BLaER1 treated with 17β-estradiol and CSF1 and Interleukin-3, amounts not matched to agents 10 nM and 100 nM (cell line): ENCODE measurements at regions not wholly inside any gene's neighbourhood (a gene's known extent, or its start where the extent isn't known, plus 50 kb on each side); places are given as distances from the start of the nearest gene placed in this dataset.

Source experiments
- H3K27ac ChIP-seq, 11 experiments: shearing (Covaris generic); formaldehyde crosslinking; 2 replicates each; pipeline ENCODE4 v1.8.1; 2022
- H3K27me3 ChIP-seq, 11 experiments: shearing (Covaris generic); formaldehyde crosslinking; 2 replicates each; pipeline ENCODE4 v1.8.1; 2022
- H3K36me3 ChIP-seq, 11 experiments: shearing (Covaris generic); formaldehyde crosslinking; 2 replicates each; pipeline ENCODE4 v1.8.1; 2022
- H3K4me1 ChIP-seq, 10 experiments: shearing (Covaris generic); formaldehyde crosslinking; 2 replicates each; pipeline ENCODE4 v1.8.1; 2022
- H3K4me2 ChIP-seq, 11 experiments: shearing (Covaris generic); formaldehyde crosslinking; 2 replicates each; pipeline ENCODE4 v1.8.1; 2022
- H3K4me3 ChIP-seq, 10 experiments: shearing (Covaris generic); formaldehyde crosslinking; 2 replicates each; pipeline ENCODE4 v1.8.1; 2022
- H3K9ac ChIP-seq, 11 experiments: shearing (Covaris generic); formaldehyde crosslinking; 2 replicates each; pipeline ENCODE4 v1.8.1; 2022
- H3K9me3 ChIP-seq, 11 experiments: shearing (Covaris generic); formaldehyde crosslinking; replicated peaks in 1 of 11; 2 replicates each; pipeline ENCODE4 v1.8.1; 2022
- H4K20me1 ChIP-seq, 11 experiments: shearing (Covaris generic); formaldehyde crosslinking; 2 replicates each; pipeline ENCODE4 v1.8.1; 2022
- Cebpa-rat ChIP-seq, 11 experiments: shearing (Covaris generic); IDR thresholded peaks; 2 replicates each; pipeline ENCODE4 v1.8.1; 2022

GRCh38 chr14:94926176-94926575, 156.3 kb upstream of the GSC start:
- Histone ChIP-seq H3K4me1 (peaks cover 0 to 9% (median 0%) of the 10 kb centered on the region in 10 experiments; a peak in 6 of 20 replicates), H3K27me3 (no peaks in the 10 kb centered on the region), H3K9ac (no peak overlapping the region), H3K27ac (no peak overlapping the region), H3K9me3 (no peaks in the 10 kb centered on the region; a peak in 1 of 22 replicates), H4K20me1 (no peaks in the 10 kb centered on the region), H3K4me2 (no peak overlapping the region), H3K4me3 (no peak overlapping the region), H3K36me3 (no peaks in the 10 kb centered on the region)
- no peak for TF ChIP-seq Cebpa-rat (IDR thresholded peaks at IDR 0.05)

- TF ChIP-seq Cebpa-rat (IDR thresholded peaks at IDR 0.05) = no peak
- peaks cover 0 to 5% (median 0%) of the 10 kb centered on the region in 10 experiments; a peak in 6 of 20 replicates for H3K4me1 ChIP-seq
- H3K4me2 ChIP-seq = no peak overlapping the region
- no peak overlapping the region for H3K4me3 ChIP-seq
- H3K36me3 ChIP-seq = no peaks in the 10 kb centered on the region
- no peak overlapping the region for H3K27ac ChIP-seq
- H4K20me1 ChIP-seq = no peaks in the 10 kb centered on the region
- H3K27me3 ChIP-seq = no peaks in the 10 kb centered on the region
- H3K9me3 ChIP-seq = no peaks in the 10 kb centered on the region; a peak in 1 of 22 replicates
- no peak overlapping the region for H3K9ac ChIP-seq
These were observed 155.7 kb upstream of the GSC start for GRCh38 chr14:94925416-94926173.

DNA sequence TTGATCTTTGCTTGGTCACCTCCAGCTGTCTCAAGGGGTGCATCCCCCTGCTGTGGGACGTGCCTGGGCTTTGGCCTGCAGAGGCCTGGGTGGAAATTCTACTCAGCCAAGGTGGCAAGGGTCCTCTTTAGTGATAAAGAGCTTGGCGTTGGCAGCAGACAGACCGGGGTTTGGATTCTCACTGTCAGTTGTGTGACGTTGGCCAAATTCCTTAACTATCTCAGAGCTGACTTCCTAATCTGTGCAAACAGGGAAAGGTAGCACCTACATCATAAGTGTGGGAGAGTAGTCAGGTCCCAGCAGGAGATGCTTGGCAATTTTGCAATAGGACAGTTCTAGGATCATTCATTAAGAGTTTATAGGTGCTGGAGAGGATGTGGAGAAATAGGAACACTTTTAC, 154.3 kb upstream of the GSC start:
- no peaks in the 10 kb centered on the region for H4K20me1 ChIP-seq
- no peak overlapping the region for H3K4me3 ChIP-seq
- H3K9me3 ChIP-seq = no peaks in the 10 kb centered on the region; a peak in 1 of 22 replicates
- no peaks in the 10 kb centered on the region for H3K36me3 ChIP-seq
- no peaks in the 10 kb centered on the region for H3K27me3 ChIP-seq
- no peak overlapping the region for H3K4me2 ChIP-seq
- no peak overlapping the region for H3K9ac ChIP-seq
- no peak for TF ChIP-seq Cebpa-rat (IDR thresholded peaks at IDR 0.05)
- no peak overlapping the region for H3K27ac ChIP-seq
- no peaks in the 10 kb centered on the region for H3K4me1 ChIP-seq

GRCh38 chr14:94923786-94924185, 153.9 kb upstream of the GSC start:
- no peak overlapping the region for H3K4me3 ChIP-seq
- no peaks in the 10 kb centered on the region for H3K4me1 ChIP-seq
- no peak overlapping the region for H3K27ac ChIP-seq
- no peaks in the 10 kb centered on the region for H4K20me1 ChIP-seq
- H3K9ac ChIP-seq = no peak overlapping the region
- H3K9me3 ChIP-seq = no peaks in the 10 kb centered on the region; a peak in 1 of 22 replicates
- no peaks in the 10 kb centered on the region for H3K36me3 ChIP-seq
- H3K27me3 ChIP-seq = no peaks in the 10 kb centered on the region
- H3K4me2 ChIP-seq = no peak overlapping the region
- no peak for TF ChIP-seq Cebpa-rat (IDR thresholded peaks at IDR 0.05)

- no peak overlapping the region for H3K4me2 ChIP-seq
- no peaks in the 10 kb centered on the region; a peak in 1 of 22 replicates for H3K9me3 ChIP-seq
- H4K20me1 ChIP-seq = no peaks in the 10 kb centered on the region
- TF ChIP-seq Cebpa-rat (IDR thresholded peaks at IDR 0.05) = no peak
- no peak overlapping the region for H3K27ac ChIP-seq
- no peak overlapping the region for H3K9ac ChIP-seq
- no peaks in the 10 kb centered on the region for H3K4me1 ChIP-seq
- no peaks in the 10 kb centered on the region for H3K27me3 ChIP-seq
- no peak overlapping the region for H3K4me3 ChIP-seq
- no peaks in the 10 kb centered on the region for H3K36me3 ChIP-seq
These were observed 152.8 kb upstream of the GSC start for GRCh38 chr14:94922595-94923239.

- H3K4me2 ChIP-seq = no peak overlapping the region
- H3K36me3 ChIP-seq = no peaks in the 10 kb centered on the region
- no peak overlapping the region for H3K9ac ChIP-seq
- H3K27ac ChIP-seq = no peak overlapping the region
- H3K4me3 ChIP-seq = no peak overlapping the region
- no peaks in the 10 kb centered on the region for H3K27me3 ChIP-seq
- no peaks in the 10 kb centered on the region for H3K4me1 ChIP-seq
- no peak for TF ChIP-seq Cebpa-rat (IDR thresholded peaks at IDR 0.05)
- H3K9me3 ChIP-seq = no peaks in the 10 kb centered on the region; a peak in 1 of 22 replicates
- no peaks in the 10 kb centered on the region for H4K20me1 ChIP-seq
These were observed 152.1 kb upstream of the GSC start for GRCh38 chr14:94921882-94922585.

- H4K20me1 ChIP-seq = no peaks in the 10 kb centered on the region
- TF ChIP-seq Cebpa-rat (IDR thresholded peaks at IDR 0.05) = no peak
- no peak overlapping the region for H3K4me2 ChIP-seq
- no peaks in the 10 kb centered on the region; a peak in 1 of 22 replicates for H3K9me3 ChIP-seq
- no peak overlapping the region for H3K9ac ChIP-seq
- H3K36me3 ChIP-seq = no peaks in the 10 kb centered on the region
- no peak overlapping the region for H3K4me3 ChIP-seq
- no peaks in the 10 kb centered on the region for H3K4me1 ChIP-seq
- H3K27me3 ChIP-seq = no peaks in the 10 kb centered on the region
- no peak overlapping the region for H3K27ac ChIP-seq
These were observed 151.5 kb upstream of the GSC start for GRCh38 chr14:94921456-94921855.

- Histone ChIP-seq H3K36me3 (no peaks in the 10 kb centered on the region), H3K4me2 (no peak overlapping the region), H3K4me3 (no peak overlapping the region), H3K9me3 (no peaks in the 10 kb centered on the region; a peak in 1 of 22 replicates), H4K20me1 (no peaks in the 10 kb centered on the region), H3K27ac (no peak overlapping the region), H3K4me1 (0 out of 20 replicates have a peak, but pooled peaks cover 0 to 3% (median 0%) of the 10 kb centered on the region in 10 experiments), H3K27me3 (no peaks in the 10 kb centered on the region), H3K9ac (no peak overlapping the region)
- no peak for TF ChIP-seq Cebpa-rat (IDR thresholded peaks at IDR 0.05)
These were observed 150.0 kb upstream of the GSC start for GRCh38 chr14:94919896-94920295.

- no peaks in the 10 kb centered on the region for H4K20me1 ChIP-seq
- H3K4me2 ChIP-seq = no peak overlapping the region
- no peaks in the 10 kb centered on the region for H3K36me3 ChIP-seq
- 0 out of 20 replicates have a peak, but pooled peaks cover 0 to 3% (median 0%) of the 10 kb centered on the region in 10 experiments for H3K4me1 ChIP-seq
- no peak for TF ChIP-seq Cebpa-rat (IDR thresholded peaks at IDR 0.05)
- no peaks in the 10 kb centered on the region for H3K27me3 ChIP-seq
- H3K4me3 ChIP-seq = no peak overlapping the region
- no peaks in the 10 kb centered on the region for H3K9me3 ChIP-seq
- H3K9ac ChIP-seq = no peak overlapping the region
- no peak overlapping the region for H3K27ac ChIP-seq
These were observed 149.0 kb upstream of the GSC start for GRCh38 chr14:94918896-94919295.
